PC-9 (cell line): ENCODE measurements at regions not wholly inside any gene's neighbourhood (a gene's known extent, or its start where the extent isn't known, plus 50 kb on each side); places are given as distances from the start of the nearest gene placed in this dataset.

ENCODE experiments used
- CTCF ChIP-seq: fragments of 200-600 bp; sonication (generic); conservative IDR thresholded peaks from 2 replicates; pipeline ENCODE4 v1.6.1; 2017; ENCODE audit warnings: mixed run types, antibody characterized with exemption, mild to moderate bottlenecking, moderate library complexity
- EZH2 ChIP-seq: fragments of 200-600 bp; sonication (generic); IDR thresholded peaks from 2 replicates; pipeline ENCODE4 v1.8.0; 2017; ENCODE audit warnings: antibody characterized with exemption, low read depth

- TF ChIP-seq EZH2 (no peak), CTCF (no peak)
These were observed 365.9 kb downstream of the ZNF536 start for GRCh38 chr19:30738047-30738446.
